Osteoblast (primary cell): ENCODE measurements at regions not wholly inside any gene's neighbourhood (a gene's known extent, or its start where the extent isn't known, plus 50 kb on each side); places are given as distances from the start of the nearest gene placed in this dataset.

Experiments used
- DNase-seq: peaks from one replicate; pipeline ENCODE4 v3.0.0; 2011; ENCODE audit warnings: low spot score, mixed read lengths; ENCODE audit not compliant: insufficient read length; ENCODE audit errors: missing footprints
- H2AFZ ChIP-seq: 2 replicates; pipeline ENCODE4 v1.6.0; 2011; ENCODE audit warnings: mild to moderate bottlenecking, low read length
- H3K27ac ChIP-seq: 2 replicates; pipeline ENCODE4 v1.5.1; 2011; ENCODE audit warnings: mild to moderate bottlenecking, low read depth, low read length, moderate library complexity
- H3K27me3 ChIP-seq: 2 replicates; pipeline ENCODE4 v1.6.0; 2012; ENCODE audit warnings: mild to moderate bottlenecking, control low read depth, inconsistent platforms, low read length, moderate library complexity; ENCODE audit not compliant: insufficient read depth
- H3K36me3 ChIP-seq: 2 replicates; pipeline ENCODE4 v1.5.1; 2011; ENCODE audit warnings: mild to moderate bottlenecking, low read length, control low read depth, moderate library complexity; ENCODE audit not compliant: insufficient read depth
- H3K4me1 ChIP-seq: 2 replicates; pipeline ENCODE4 v1.5.1; 2011; ENCODE audit warnings: mild to moderate bottlenecking, low read length, control low read depth, moderate library complexity; ENCODE audit not compliant: insufficient read depth
- H3K4me2 ChIP-seq: 2 replicates; pipeline ENCODE4 v1.6.0; 2011; ENCODE audit warnings: mild to moderate bottlenecking, low read length; ENCODE audit not compliant: insufficient read depth
- H3K4me3 ChIP-seq: fragments of 200-600 bp; sonication (generic); 3 replicates; pipeline ENCODE4 v1.5.1; 2012; ENCODE audit warnings: mild to moderate bottlenecking, low read length, inconsistent platforms; ENCODE audit not compliant: insufficient read depth
- H3K79me2 ChIP-seq: 2 replicates; pipeline ENCODE4 v1.6.0; 2012; ENCODE audit warnings: mild to moderate bottlenecking, low read length, control low read depth, inconsistent platforms; ENCODE audit not compliant: insufficient read depth
- H3K9me3 ChIP-seq: 2 replicates; pipeline ENCODE4 v1.5.1; 2011; ENCODE audit warnings: low read depth, low read length, control low read depth
- H4K20me1 ChIP-seq: 2 replicates; pipeline ENCODE4 v1.6.0; 2012; ENCODE audit warnings: mild to moderate bottlenecking, low read length, control low read depth; ENCODE audit not compliant: insufficient read depth
- TF ChIP-seq, protein P1 (sequence below): IDR thresholded peaks from 2 replicates; pipeline ENCODE4 v1.5.1; 2011; ENCODE audit warnings: mild to moderate bottlenecking, low read depth, low read length, moderate library complexity; ENCODE audit errors: extremely low read depth

DNA sequence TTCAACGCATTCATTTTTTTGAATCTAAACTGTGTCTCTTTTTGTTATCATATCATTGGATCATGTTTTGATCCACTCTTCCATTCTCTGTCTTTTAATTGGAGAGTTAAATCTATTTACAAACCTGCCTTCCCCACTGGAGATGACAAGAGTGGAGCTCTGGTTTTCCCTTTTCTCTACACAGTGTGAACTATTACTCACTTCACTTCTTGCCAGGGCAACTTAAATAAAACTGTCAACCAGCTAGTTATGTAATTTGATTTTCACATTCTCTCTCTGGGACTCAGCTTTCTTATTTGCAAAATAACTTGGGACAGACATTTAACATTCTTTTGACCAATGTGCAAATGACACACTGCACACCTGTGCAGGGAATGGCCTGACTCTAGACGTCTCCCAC lies 230.8 kb upstream of the CST7 start:
- no peak for DNase-seq
- no peaks in the 10 kb centered on the region for H3K79me2 ChIP-seq
- no peaks in the 10 kb centered on the region for H3K36me3 ChIP-seq

DNA sequence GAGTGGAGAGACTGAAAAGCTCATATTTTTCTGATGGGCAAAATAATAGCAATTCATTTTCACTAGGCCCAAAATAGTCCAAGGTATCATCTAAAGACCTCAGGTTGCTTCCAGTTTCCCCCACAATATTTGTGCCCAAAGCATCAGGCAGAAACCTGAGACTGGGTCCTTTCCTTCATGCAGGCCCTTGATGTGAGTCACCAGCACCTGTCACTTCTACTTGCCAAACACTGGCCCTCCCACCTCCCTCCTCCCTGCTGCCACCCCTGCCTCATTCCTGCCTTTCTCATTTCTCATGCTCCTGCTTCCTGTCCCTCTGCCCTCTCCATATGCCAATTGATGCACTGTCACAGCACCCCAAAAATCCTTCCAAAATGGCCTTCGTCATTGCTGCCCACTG lies 230.4 kb upstream of the CST7 start:
- TF ChIP-seq, protein P1, sequence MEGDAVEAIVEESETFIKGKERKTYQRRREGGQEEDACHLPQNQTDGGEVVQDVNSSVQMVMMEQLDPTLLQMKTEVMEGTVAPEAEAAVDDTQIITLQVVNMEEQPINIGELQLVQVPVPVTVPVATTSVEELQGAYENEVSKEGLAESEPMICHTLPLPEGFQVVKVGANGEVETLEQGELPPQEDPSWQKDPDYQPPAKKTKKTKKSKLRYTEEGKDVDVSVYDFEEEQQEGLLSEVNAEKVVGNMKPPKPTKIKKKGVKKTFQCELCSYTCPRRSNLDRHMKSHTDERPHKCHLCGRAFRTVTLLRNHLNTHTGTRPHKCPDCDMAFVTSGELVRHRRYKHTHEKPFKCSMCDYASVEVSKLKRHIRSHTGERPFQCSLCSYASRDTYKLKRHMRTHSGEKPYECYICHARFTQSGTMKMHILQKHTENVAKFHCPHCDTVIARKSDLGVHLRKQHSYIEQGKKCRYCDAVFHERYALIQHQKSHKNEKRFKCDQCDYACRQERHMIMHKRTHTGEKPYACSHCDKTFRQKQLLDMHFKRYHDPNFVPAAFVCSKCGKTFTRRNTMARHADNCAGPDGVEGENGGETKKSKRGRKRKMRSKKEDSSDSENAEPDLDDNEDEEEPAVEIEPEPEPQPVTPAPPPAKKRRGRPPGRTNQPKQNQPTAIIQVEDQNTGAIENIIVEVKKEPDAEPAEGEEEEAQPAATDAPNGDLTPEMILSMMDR, result no peak
- Histone ChIP-seq H2AFZ (no peak overlapping the region), H3K27me3 (peaks cover 8% of the 10 kb centered on the region), H3K79me2 (no peaks in the 10 kb centered on the region), H4K20me1 (no peaks in the 10 kb centered on the region), H3K4me2 (no peak overlapping the region), H3K36me3 (no peaks in the 10 kb centered on the region), H3K4me3 (no peak overlapping the region), H3K4me1 (no peaks in the 10 kb centered on the region), H3K9me3 (no peaks in the 10 kb centered on the region), H3K27ac (no peak overlapping the region)
- no peak for DNase-seq

More for the DNA sequence above, 230.8 kb upstream of the CST7 start:
- Histone ChIP-seq H3K4me1 (no peaks in the 10 kb centered on the region), H3K9me3 (no peaks in the 10 kb centered on the region), H3K27ac (no peak overlapping the region), H3K4me2 (no peak overlapping the region), H2AFZ (no peak overlapping the region), H4K20me1 (no peaks in the 10 kb centered on the region), H3K27me3 (peaks cover 8% of the 10 kb centered on the region), H3K4me3 (no peak overlapping the region)
- TF ChIP-seq, protein P1, result no peak

DNA sequence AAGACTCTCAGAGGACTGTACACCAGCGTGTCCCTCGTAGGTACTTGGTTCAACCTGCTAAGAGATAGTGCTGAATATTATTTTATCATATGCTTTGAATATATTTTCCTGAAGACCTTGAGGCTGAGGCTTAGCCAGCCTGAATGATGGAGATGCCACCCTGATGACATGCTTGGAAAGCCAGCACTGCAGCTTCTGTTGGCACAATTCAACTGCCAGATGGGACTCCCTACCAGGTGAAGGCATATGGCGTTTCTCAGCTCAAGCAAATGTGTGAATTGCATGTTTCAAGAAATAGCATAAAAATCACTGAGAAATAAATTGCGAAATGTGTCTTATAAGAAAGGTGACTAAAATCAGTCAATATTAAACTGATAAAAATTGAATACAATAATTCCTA lies 228.1 kb upstream of the CST7 start:
- H3K27me3 ChIP-seq, result peaks cover 3% of the 10 kb centered on the region
- no peak overlapping the region for H3K27ac ChIP-seq
- no peaks in the 10 kb centered on the region for H3K79me2 ChIP-seq
- H4K20me1 ChIP-seq, result no peaks in the 10 kb centered on the region
- no peak overlapping the region for H3K4me3 ChIP-seq
- H3K4me2 ChIP-seq, result no peak overlapping the region
- TF ChIP-seq, protein P1, result no peak
- H3K36me3 ChIP-seq, result no peaks in the 10 kb centered on the region
- no peaks in the 10 kb centered on the region for H3K4me1 ChIP-seq
- H2AFZ ChIP-seq, result no peak overlapping the region
- DNase-seq, result no peak
- H3K9me3 ChIP-seq, result no peaks in the 10 kb centered on the region

DNA sequence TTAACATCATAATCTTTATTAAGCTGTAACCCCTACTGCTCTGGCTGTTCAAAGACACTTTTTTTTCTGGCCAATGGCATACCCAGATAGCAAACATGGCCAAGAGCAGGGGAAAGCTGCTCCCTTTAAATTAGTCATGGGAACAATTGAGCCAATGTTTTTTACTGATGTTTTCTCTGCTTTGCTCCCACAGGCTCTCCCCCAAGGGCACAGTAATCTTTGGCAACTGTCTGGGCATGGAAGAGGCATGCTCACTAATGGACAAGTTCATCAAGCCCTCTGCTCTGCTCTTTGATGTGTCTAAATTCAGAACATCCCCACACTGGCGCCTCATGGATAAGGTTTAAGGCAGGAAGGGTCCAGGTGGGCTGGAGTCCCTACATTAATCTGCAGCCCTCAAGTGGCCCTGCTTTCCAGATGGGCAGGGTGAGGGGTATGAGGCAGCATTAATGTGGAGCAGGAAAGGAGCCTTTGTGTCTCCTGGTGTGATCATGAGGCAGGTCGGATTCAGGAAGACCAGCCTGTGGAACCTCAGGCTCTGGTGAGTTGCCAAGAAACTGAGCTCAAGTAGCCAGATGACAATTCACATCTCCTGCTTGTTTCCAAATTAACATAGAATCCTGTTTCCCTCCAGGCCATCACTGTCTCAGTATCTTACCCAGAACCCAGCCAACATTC lies 227.0 kb upstream of the CST7 start:
- Histone ChIP-seq H3K4me3 (no peak overlapping the region), H3K27ac (no peak overlapping the region), H3K9me3 (no peaks in the 10 kb centered on the region), H3K4me1 (no peaks in the 10 kb centered on the region), H4K20me1 (no peaks in the 10 kb centered on the region), H3K79me2 (no peaks in the 10 kb centered on the region), H3K36me3 (no peaks in the 10 kb centered on the region), H3K27me3 (peaks cover 3% of the 10 kb centered on the region), H2AFZ (no peak overlapping the region), H3K4me2 (no peak overlapping the region)
- DNase-seq, result no peak
- TF ChIP-seq, protein P1, result no peak
